DND-41 (cell line): ENCODE measurements at regions not wholly inside any gene's neighbourhood (a gene's known extent, or its start where the extent isn't known, plus 50 kb on each side); places are given as distances from the start of the nearest gene placed in this dataset.
"Not testable (repeated sequence)": the region's sequence is repeated elsewhere in the genome, so short reads cannot be mapped to it uniquely, and the experiment has no call there.

ENCODE experiments used
- ATAC-seq: fragments of 200-7000 bp; cut with Tn5 transposase; 3 replicates; pipeline ENCODE4 v1.9.1; 2021; ENCODE audit warnings: low read depth; ENCODE audit not compliant: insufficient read depth
- DNase-seq: peaks from one replicate; pipeline ENCODE4 v3.0.0-alpha.2; 2020
- H2AFZ ChIP-seq: 2 replicates; pipeline ENCODE4 v1.6.0; 2012; ENCODE audit warnings: low read depth, low read length
- H3K27ac ChIP-seq: 2 replicates; pipeline ENCODE4 v1.5.1; 2012; ENCODE audit warnings: low read length, inconsistent platforms
- H3K27me3 ChIP-seq: fragments of 200-600 bp; sonication (generic); 2 replicates; pipeline ENCODE4 v1.6.0; 2012; ENCODE audit warnings: low read length, mild to moderate bottlenecking, inconsistent platforms; ENCODE audit not compliant: insufficient read depth, poor library complexity
- H3K36me3 ChIP-seq: 2 replicates; pipeline ENCODE4 v1.5.1; 2012; ENCODE audit warnings: low read length, inconsistent platforms; ENCODE audit not compliant: insufficient read depth
- H3K4me1 ChIP-seq: 2 replicates; pipeline ENCODE4 v1.5.1; 2012; ENCODE audit warnings: mild to moderate bottlenecking, low read length; ENCODE audit not compliant: insufficient read depth
- H3K4me2 ChIP-seq: 2 replicates; pipeline ENCODE4 v1.6.0; 2012; ENCODE audit warnings: mild to moderate bottlenecking, moderate library complexity, low read length, inconsistent platforms; ENCODE audit not compliant: insufficient read depth
- H3K4me3 ChIP-seq, 2 experiments: fragments of 200-600 bp in 1 of 2; shearing (Covaris generic) in 1 of 2; 2 replicates each; pipeline ENCODE4 v1.5.1; 2012 to 2016; ENCODE audit warnings: inconsistent platforms in 2 of 2, low read length in 2 of 2, mild to moderate bottlenecking in 2 of 2, low read depth in 1 of 2, moderate library complexity in 1 of 2
- H3K79me2 ChIP-seq: 2 replicates; pipeline ENCODE4 v1.6.0; 2012; ENCODE audit warnings: low read length, inconsistent platforms; ENCODE audit not compliant: insufficient read depth
- H3K9ac ChIP-seq: 2 replicates; pipeline ENCODE4 v1.6.0; 2012; ENCODE audit warnings: low read depth, mild to moderate bottlenecking, inconsistent platforms, low read length, moderate library complexity
- H3K9me3 ChIP-seq: 2 replicates; pipeline ENCODE4 v1.5.1; 2012; ENCODE audit warnings: low read length, moderate library complexity, mild to moderate bottlenecking, inconsistent platforms; ENCODE audit not compliant: insufficient read depth, severe bottlenecking
- H4K20me1 ChIP-seq: 2 replicates; pipeline ENCODE4 v1.6.0; 2012; ENCODE audit warnings: low read length; ENCODE audit not compliant: insufficient read depth
- CTCF ChIP-seq: IDR thresholded peaks from 2 replicates; pipeline ENCODE4 v1.5.1; 2012; ENCODE audit warnings: borderline replicate concordance, low read length, moderate library complexity, mild to moderate bottlenecking; ENCODE audit not compliant: poor library complexity, severe bottlenecking; ENCODE audit errors: extremely low read depth
- EZH2 ChIP-seq: IDR thresholded peaks from 3 replicates; pipeline ENCODE4 v1.6.1; 2012; ENCODE audit warnings: borderline replicate concordance, low read depth, mild to moderate bottlenecking, moderate library complexity, low read length, inconsistent platforms; ENCODE audit not compliant: severe bottlenecking

GRCh38 chr12:105445249-105445648 is 114.8 kb downstream of the C12orf75 start:
- Histone ChIP-seq H3K4me2 (no peak overlapping the region), H4K20me1 (no peaks in the 10 kb centered on the region), H3K9me3 (no peaks in the 10 kb centered on the region), H2AFZ (no peak overlapping the region), H3K4me1 (no peaks in the 10 kb centered on the region), H3K79me2 (no peaks in the 10 kb centered on the region), H3K27me3 (peaks cover 1% of the 10 kb centered on the region), H3K27ac (no peak overlapping the region), H3K9ac (no peak overlapping the region), H3K4me3 (no peak overlapping the region), H3K36me3 (no peaks in the 10 kb centered on the region)
- no peak for DNase-seq
- TF ChIP-seq CTCF = no peak
- TF ChIP-seq EZH2 = no peak
- ATAC-seq = no peak

GRCh38 chr12:105445649-105446048 is 115.2 kb downstream of the C12orf75 start:
- Histone ChIP-seq H3K4me1 (no peaks in the 10 kb centered on the region), H3K27me3 (no peaks in the 10 kb centered on the region), H3K9me3 (no peaks in the 10 kb centered on the region), H3K79me2 (no peaks in the 10 kb centered on the region), H3K4me2 (no peak overlapping the region), H4K20me1 (no peaks in the 10 kb centered on the region), H3K9ac (no peak overlapping the region), H3K36me3 (no peaks in the 10 kb centered on the region), H3K4me3 (no peak overlapping the region), H2AFZ (no peak overlapping the region), H3K27ac (no peak overlapping the region)
- TF ChIP-seq EZH2 (no peak), CTCF (no peak)
- ATAC-seq (no peak), DNase-seq (no peak)

- H3K4me3 ChIP-seq, H4K20me1 ChIP-seq, ATAC-seq, H3K9me3 ChIP-seq, H3K36me3 ChIP-seq, H3K4me2 ChIP-seq, H2AFZ ChIP-seq, H3K27ac ChIP-seq, DNase-seq, H3K79me2 ChIP-seq, H3K27me3 ChIP-seq, H3K9ac ChIP-seq, H3K4me1 ChIP-seq: not testable (repeated sequence)
Observed at GRCh38 chr12:105446460-105446859, 116.0 kb downstream of the C12orf75 start.

- Histone ChIP-seq H2AFZ (no peak overlapping the region), H3K79me2 (no peaks in the 10 kb centered on the region), H3K4me1 (no peaks in the 10 kb centered on the region), H4K20me1 (no peaks in the 10 kb centered on the region), H3K4me3 (no peak overlapping the region), H3K9ac (no peak overlapping the region), H3K4me2 (no peak overlapping the region), H3K36me3 (no peaks in the 10 kb centered on the region), H3K9me3 (no peaks in the 10 kb centered on the region), H3K27me3 (no peaks in the 10 kb centered on the region), H3K27ac (no peak overlapping the region)
- DNase-seq = no peak
- no peak for TF ChIP-seq EZH2
- TF ChIP-seq CTCF = no peak
- no peak for ATAC-seq
Observed at GRCh38 chr12:105449431-105449830, 118.9 kb downstream of the C12orf75 start.
